Loucy (cell line): ENCODE measurements at regions not wholly inside any gene's neighbourhood (a gene's known extent, or its start where the extent isn't known, plus 50 kb on each side); places are given as distances from the start of the nearest gene placed in this dataset.

Source experiments
- H2AFZ ChIP-seq: fragments of 200-600 bp; sonication (generic); 2 replicates; pipeline ENCODE4 v1.6.0; 2016; ENCODE audit warnings: antibody characterized with exemption, mild to moderate bottlenecking, low read length, moderate library complexity
- H3F3A ChIP-seq: fragments of 200-600 bp; 2 replicates; pipeline ENCODE4 v1.6.0; 2016; ENCODE audit warnings: antibody characterized with exemption, low read depth, mild to moderate bottlenecking
- H3K27me3 ChIP-seq: fragments of 200-600 bp; sonication (generic); 2 replicates; pipeline ENCODE4 v1.6.1; 2014; ENCODE audit warnings: low read length, mild to moderate bottlenecking; ENCODE audit not compliant: insufficient read depth, poor library complexity, severe bottlenecking
- H3K36me3 ChIP-seq: fragments of 200-600 bp; sonication (generic); 2 replicates; pipeline ENCODE4 v1.6.1; 2016; ENCODE audit warnings: low read length; ENCODE audit not compliant: insufficient read depth
- H3K4me1 ChIP-seq: fragments of 200-600 bp; sonication (generic); 2 replicates; pipeline ENCODE4 v1.5.1; 2014; ENCODE audit warnings: low read length, mild to moderate bottlenecking; ENCODE audit not compliant: insufficient read depth, poor library complexity, severe bottlenecking
- H3K4me2 ChIP-seq: fragments of 200-600 bp; sonication (generic); 2 replicates; pipeline ENCODE4 v1.6.0; 2014; ENCODE audit warnings: antibody characterized with exemption, low read length, low read depth, mild to moderate bottlenecking; ENCODE audit not compliant: poor library complexity, severe bottlenecking
- H3K4me3 ChIP-seq: fragments of 200-600 bp; sonication (generic); 2 replicates; pipeline ENCODE4 v1.5.1; 2014; ENCODE audit warnings: low read length, mild to moderate bottlenecking, mixed read lengths; ENCODE audit not compliant: poor library complexity, severe bottlenecking
- H3K79me2 ChIP-seq: fragments of 200-600 bp; sonication (generic); 2 replicates; pipeline ENCODE4 v1.6.1; 2014; ENCODE audit warnings: low read length; ENCODE audit not compliant: insufficient read depth
- H3K9ac ChIP-seq: fragments of 200-600 bp; sonication (generic); 2 replicates; pipeline ENCODE4 v1.6.0; 2014; ENCODE audit warnings: mild to moderate bottlenecking, low read depth, low read length, moderate library complexity; ENCODE audit not compliant: poor library complexity, severe bottlenecking
- H3K9me2 ChIP-seq: fragments of 200-600 bp; sonication (generic); replicated peaks from 2 replicates; pipeline ENCODE4 v1.6.1; 2016; ENCODE audit warnings: low read depth, low read length, mixed read lengths
- H3K9me3 ChIP-seq: fragments of 200-600 bp; sonication (generic); 2 replicates; pipeline ENCODE4 v1.6.1; 2014; ENCODE audit warnings: mild to moderate bottlenecking, antibody characterized with exemption, low read length, low read depth; ENCODE audit not compliant: insufficient read depth
- H4K20me1 ChIP-seq: fragments of 200-600 bp; sonication (generic); 2 replicates; pipeline ENCODE4 v1.6.0; 2014; ENCODE audit warnings: antibody characterized with exemption, low read length, mild to moderate bottlenecking; ENCODE audit not compliant: insufficient read depth, poor library complexity, severe bottlenecking
- EZH2phosphoT487 ChIP-seq: fragments of 200-600 bp; IDR thresholded peaks from 2 replicates; pipeline ENCODE4 v1.6.1; 2018; ENCODE audit warnings: antibody characterized with exemption, mild to moderate bottlenecking, moderate library complexity, borderline replicate concordance
- TF ChIP-seq, protein P1 (sequence below): fragments of 200-600 bp; sonication (generic); conservative IDR thresholded peaks from 2 replicates; pipeline ENCODE4 v1.5.1; 2014; ENCODE audit warnings: mild to moderate bottlenecking, antibody characterized with exemption, low read length

GRCh38 chr3:24605511-24606028, 110.9 kb upstream of the THRB start:
- no peaks in the 10 kb centered on the region for H3K27me3 ChIP-seq
- no peak overlapping the region for H3K9ac ChIP-seq
- TF ChIP-seq EZH2phosphoT487 = no peak
- TF ChIP-seq, protein P1, sequence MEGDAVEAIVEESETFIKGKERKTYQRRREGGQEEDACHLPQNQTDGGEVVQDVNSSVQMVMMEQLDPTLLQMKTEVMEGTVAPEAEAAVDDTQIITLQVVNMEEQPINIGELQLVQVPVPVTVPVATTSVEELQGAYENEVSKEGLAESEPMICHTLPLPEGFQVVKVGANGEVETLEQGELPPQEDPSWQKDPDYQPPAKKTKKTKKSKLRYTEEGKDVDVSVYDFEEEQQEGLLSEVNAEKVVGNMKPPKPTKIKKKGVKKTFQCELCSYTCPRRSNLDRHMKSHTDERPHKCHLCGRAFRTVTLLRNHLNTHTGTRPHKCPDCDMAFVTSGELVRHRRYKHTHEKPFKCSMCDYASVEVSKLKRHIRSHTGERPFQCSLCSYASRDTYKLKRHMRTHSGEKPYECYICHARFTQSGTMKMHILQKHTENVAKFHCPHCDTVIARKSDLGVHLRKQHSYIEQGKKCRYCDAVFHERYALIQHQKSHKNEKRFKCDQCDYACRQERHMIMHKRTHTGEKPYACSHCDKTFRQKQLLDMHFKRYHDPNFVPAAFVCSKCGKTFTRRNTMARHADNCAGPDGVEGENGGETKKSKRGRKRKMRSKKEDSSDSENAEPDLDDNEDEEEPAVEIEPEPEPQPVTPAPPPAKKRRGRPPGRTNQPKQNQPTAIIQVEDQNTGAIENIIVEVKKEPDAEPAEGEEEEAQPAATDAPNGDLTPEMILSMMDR = no peak
- H3K4me2 ChIP-seq = no peak overlapping the region
- no peak overlapping the region for H2AFZ ChIP-seq
- no peaks in the 10 kb centered on the region for H3K9me2 ChIP-seq
- H3F3A ChIP-seq = no peaks in the 10 kb centered on the region
- H3K4me3 ChIP-seq = no peak overlapping the region
- H3K79me2 ChIP-seq = no peaks in the 10 kb centered on the region
- H3K36me3 ChIP-seq = no peaks in the 10 kb centered on the region
- H4K20me1 ChIP-seq = no peaks in the 10 kb centered on the region
- H3K4me1 ChIP-seq = no peaks in the 10 kb centered on the region
- H3K9me3 ChIP-seq = no peaks in the 10 kb centered on the region

- H3K27me3 ChIP-seq = no peaks in the 10 kb centered on the region
- H3F3A ChIP-seq = no peaks in the 10 kb centered on the region
- TF ChIP-seq, protein P1 = no peak
- no peak for TF ChIP-seq EZH2phosphoT487
- no peak overlapping the region for H3K4me3 ChIP-seq
- H3K9me2 ChIP-seq = no peaks in the 10 kb centered on the region
- no peak overlapping the region for H3K9ac ChIP-seq
- no peaks in the 10 kb centered on the region for H3K79me2 ChIP-seq
- H3K4me2 ChIP-seq = no peak overlapping the region
- no peaks in the 10 kb centered on the region for H4K20me1 ChIP-seq
- H3K9me3 ChIP-seq = no peaks in the 10 kb centered on the region
- H3K4me1 ChIP-seq = no peaks in the 10 kb centered on the region
- no peaks in the 10 kb centered on the region for H3K36me3 ChIP-seq
- no peak overlapping the region for H2AFZ ChIP-seq
Observed at GRCh38 chr3:24607281-24607680, 112.6 kb upstream of the THRB start.

DNA sequence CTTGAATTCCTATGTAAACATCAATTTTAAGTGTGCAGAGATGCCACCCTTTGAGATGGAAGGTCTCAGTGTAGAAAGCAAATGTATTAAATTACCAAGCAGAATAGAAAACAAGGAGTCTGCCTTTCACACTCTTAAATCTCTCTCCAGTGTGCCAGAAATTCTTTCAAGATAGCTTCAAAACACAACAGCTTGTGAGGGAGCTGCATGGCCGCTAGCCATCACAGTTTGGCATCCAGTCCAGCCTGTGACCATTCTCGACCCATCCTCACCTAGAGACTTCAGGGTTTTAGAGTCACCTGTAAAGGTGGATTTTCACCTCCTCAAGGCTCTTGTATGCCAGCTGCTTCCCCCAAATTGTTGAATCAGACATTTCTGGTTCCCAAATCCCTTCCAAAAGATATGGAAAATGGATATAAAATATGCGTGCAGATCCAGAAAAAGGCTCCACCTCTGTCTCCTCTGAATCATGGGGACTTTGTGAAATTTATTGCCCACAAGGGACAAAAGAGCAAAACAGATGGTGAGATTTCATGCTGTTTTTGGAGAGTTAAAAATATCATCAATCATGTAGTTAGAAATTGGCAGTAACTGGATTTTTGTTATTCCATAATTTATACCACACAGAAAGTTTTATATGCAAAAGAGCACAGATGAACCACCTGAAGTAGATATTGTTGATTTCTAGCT, 114.2 kb upstream of the THRB start:
- Histone ChIP-seq H3K9me2 (no peaks in the 10 kb centered on the region), H3K27me3 (no peaks in the 10 kb centered on the region), H3K36me3 (no peaks in the 10 kb centered on the region), H2AFZ (no peak overlapping the region), H3K79me2 (no peaks in the 10 kb centered on the region), H3K9me3 (no peaks in the 10 kb centered on the region), H3K9ac (no peak overlapping the region), H3K4me1 (no peaks in the 10 kb centered on the region), H3F3A (no peaks in the 10 kb centered on the region), H4K20me1 (no peaks in the 10 kb centered on the region), H3K4me3 (no peak overlapping the region), H3K4me2 (no peak overlapping the region)
- TF ChIP-seq, protein P1 = no peak
- no peak for TF ChIP-seq EZH2phosphoT487
